Endodermal cell (in vitro differentiated cells): ENCODE measurements at regions not wholly inside any gene's neighbourhood (a gene's known extent, or its start where the extent isn't known, plus 50 kb on each side); places are given as distances from the start of the nearest gene placed in this dataset.

ENCODE experiments used
- DNase-seq: peaks from one replicate; pipeline ENCODE4 v3.0.0-alpha.2; 2017
- H3K27ac ChIP-seq: 2 replicates; pipeline ENCODE4 v1.5.1; 2013; ENCODE audit warnings: mild to moderate bottlenecking, low read depth, low read length, moderate library complexity
- H3K27me3 ChIP-seq: 2 replicates; pipeline ENCODE4 v1.6.1; 2013; ENCODE audit warnings: mild to moderate bottlenecking, low read length, moderate library complexity; ENCODE audit not compliant: insufficient read depth, control insufficient read depth, poor library complexity, severe bottlenecking
- H3K36me3 ChIP-seq: 2 replicates; pipeline ENCODE4 v1.7.0; 2013; ENCODE audit warnings: mild to moderate bottlenecking, low read length, moderate library complexity; ENCODE audit not compliant: control insufficient read depth, insufficient read depth
- H3K4me1 ChIP-seq: one replicate; pipeline ENCODE4 v1.7.0; 2013; ENCODE audit warnings: low read length; ENCODE audit not compliant: control insufficient read depth, insufficient read depth
- H3K4me3 ChIP-seq: 2 replicates; pipeline ENCODE4 v1.5.1; 2013; ENCODE audit warnings: mild to moderate bottlenecking, low read length, moderate library complexity
- H3K9ac ChIP-seq: 2 replicates; pipeline ENCODE4 v1.6.1; 2013; ENCODE audit warnings: mild to moderate bottlenecking, low read length, moderate library complexity; ENCODE audit not compliant: poor library complexity, severe bottlenecking; ENCODE audit errors: extremely low read depth
- H3K9me3 ChIP-seq: 2 replicates; pipeline ENCODE4 v1.6.1; 2013; ENCODE audit warnings: mild to moderate bottlenecking, low read length, moderate library complexity; ENCODE audit not compliant: control insufficient read depth
- H3K27ac Mint-ChIP-seq: 2 replicates; pipeline ENCODE4 v1.8.0; 2020; ENCODE audit warnings: mixed read lengths
- H3K27me3 Mint-ChIP-seq: 2 replicates; pipeline ENCODE4 v1.8.0; 2021; ENCODE audit warnings: mild to moderate bottlenecking, mixed read lengths; ENCODE audit not compliant: insufficient read depth
- H3K36me3 Mint-ChIP-seq: 2 replicates; pipeline ENCODE4 v1.8.0; 2020; ENCODE audit warnings: low read depth, mixed read lengths
- H3K4me1 Mint-ChIP-seq: 2 replicates; pipeline ENCODE4 v1.8.0; 2020; ENCODE audit warnings: mixed read lengths
- H3K4me3 Mint-ChIP-seq: 2 replicates; pipeline ENCODE4 v1.8.0; 2020; ENCODE audit warnings: mild to moderate bottlenecking, moderate library complexity, mixed read lengths
- H3K9me3 Mint-ChIP-seq: 2 replicates; pipeline ENCODE4 v1.8.0; 2020; ENCODE audit warnings: mild to moderate bottlenecking, mixed read lengths
- CTCF ChIP-seq: fragments of 200-600 bp; sonication (generic); conservative IDR thresholded peaks from 2 replicates; pipeline ENCODE4 v1.5.0; 2021; ENCODE audit warnings: antibody characterized with exemption, mild to moderate bottlenecking
- WGBS, 2 experiments: methylation state at CpG; one replicate each; pipeline versions ENCODE4 v1.1.5 to v1.1.7; 2013; ENCODE audit warnings: missing lambda C conversion rate in 2 of 2, mixed read lengths in 1 of 2; ENCODE audit not compliant: insufficient coverage in 1 of 2, insufficient read length in 1 of 2; 5-methylcytosine and 5-hydroxymethylcytosine counted together

- no peaks in the 10 kb centered on the region for H3K27me3 Mint-ChIP-seq
- no peaks in the 10 kb centered on the region for H3K36me3 ChIP-seq
- no peak for TF ChIP-seq CTCF
- no peaks in the 10 kb centered on the region for H3K27me3 ChIP-seq
- no peak overlapping the region for H3K4me3 Mint-ChIP-seq
- no peak for DNase-seq
- peaks cover 24% of the 10 kb centered on the region for H3K36me3 Mint-ChIP-seq
- H3K9ac ChIP-seq = no peak overlapping the region
- H3K27ac Mint-ChIP-seq = no peak overlapping the region
- no peaks in the 10 kb centered on the region for H3K4me1 Mint-ChIP-seq
- no peaks in the 10 kb centered on the region for H3K9me3 Mint-ChIP-seq
- H3K4me3 ChIP-seq = no peak overlapping the region
- 75 to 78% methylated on average over 16 to 24 of the region's 24 CpGs for WGBS, 2 experiments
- H3K4me1 ChIP-seq = no peaks in the 10 kb centered on the region
- peaks cover 76% of the 10 kb centered on the region for H3K9me3 ChIP-seq
- no peak overlapping the region for H3K27ac ChIP-seq
Measured at GRCh38 chr12:34303091-34303870, 281.0 kb downstream of the ALG10 start.

- H3K27ac ChIP-seq = no peak overlapping the region
- no peak overlapping the region for H3K9ac ChIP-seq
- no peaks in the 10 kb centered on the region for H3K36me3 ChIP-seq
- H3K4me1 ChIP-seq = no peaks in the 10 kb centered on the region
- WGBS, 2 experiments = 71 to 77% methylated on average over 14 to 18 of the region's 18 CpGs
- H3K9me3 Mint-ChIP-seq = no peaks in the 10 kb centered on the region
- no peak for DNase-seq
- peaks cover 24% of the 10 kb centered on the region for H3K36me3 Mint-ChIP-seq
- TF ChIP-seq CTCF = no peak
- no peak overlapping the region for H3K4me3 Mint-ChIP-seq
- no peak overlapping the region for H3K4me3 ChIP-seq
- H3K27me3 ChIP-seq = no peaks in the 10 kb centered on the region
- no peaks in the 10 kb centered on the region for H3K4me1 Mint-ChIP-seq
- peaks cover 71% of the 10 kb centered on the region for H3K9me3 ChIP-seq
- H3K27me3 Mint-ChIP-seq = no peaks in the 10 kb centered on the region
- no peak overlapping the region for H3K27ac Mint-ChIP-seq
Measured at GRCh38 chr12:34304001-34304400, 281.7 kb downstream of the ALG10 start.

DNA sequence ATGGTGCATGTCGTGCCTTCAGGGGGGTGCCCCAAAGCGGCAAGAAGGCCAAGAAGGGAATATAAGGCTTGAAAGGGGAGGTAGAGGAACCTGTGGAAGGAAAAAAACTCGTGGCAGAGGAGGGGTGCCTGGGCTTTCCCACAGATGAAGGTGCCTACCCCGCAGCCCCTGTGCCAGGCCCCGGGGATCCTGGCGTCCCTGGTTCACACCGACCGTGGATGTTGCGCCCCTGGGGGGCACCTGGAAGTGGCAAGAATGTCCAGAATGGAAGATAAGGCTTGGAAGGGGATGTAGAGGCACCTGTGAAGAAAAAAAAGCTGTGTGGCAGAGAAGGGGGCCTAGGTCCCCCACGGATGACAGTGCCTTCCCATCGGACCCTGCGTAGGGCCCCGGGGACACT is 282.2 kb downstream of the ALG10 start:
- Mint-ChIP-seq H3K36me3 (peaks cover 21% of the 10 kb centered on the region), H3K4me3 (no peak overlapping the region), H3K4me1 (no peaks in the 10 kb centered on the region), H3K27ac (no peak overlapping the region), H3K9me3 (no peaks in the 10 kb centered on the region), H3K27me3 (no peaks in the 10 kb centered on the region)
- Histone ChIP-seq H3K9ac (no peak overlapping the region), H3K4me3 (no peak overlapping the region), H3K9me3 (peaks cover 66% of the 10 kb centered on the region), H3K36me3 (no peaks in the 10 kb centered on the region), H3K4me1 (no peaks in the 10 kb centered on the region), H3K27me3 (no peaks in the 10 kb centered on the region), H3K27ac (no peak overlapping the region)
- DNase-seq = no peak
- no peak for TF ChIP-seq CTCF
- WGBS, 2 experiments = 74 to 81% methylated on average over 6 to 13 of the region's 13 CpGs
